MM.1S (cell line): ENCODE measurements at regions not wholly inside any gene's neighbourhood (a gene's known extent, or its start where the extent isn't known, plus 50 kb on each side); places are given as distances from the start of the nearest gene placed in this dataset.

Experiments used
- DNase-seq: peaks from one replicate; pipeline ENCODE4 v3.0.0-alpha.2; 2015
- H2AFZ ChIP-seq: fragments of 300-600 bp; sonication (generic); 2 replicates; pipeline ENCODE4 v1.6.0; 2016; ENCODE audit warnings: antibody characterized with exemption, low read length
- H3F3A ChIP-seq: fragments of 300-600 bp; sonication (generic); 2 replicates; pipeline ENCODE4 v1.6.1; 2016; ENCODE audit warnings: mild to moderate bottlenecking, antibody characterized with exemption, low read length, moderate library complexity, mixed read lengths; ENCODE audit not compliant: insufficient read depth
- H3K27ac ChIP-seq: fragments of 300-600 bp; sonication (generic); 2 replicates; pipeline ENCODE4 v1.5.1; 2016; ENCODE audit warnings: mild to moderate bottlenecking, low read length
- H3K27me3 ChIP-seq: fragments of 300-600 bp; sonication (generic); replicated peaks from 2 replicates; pipeline ENCODE4 v1.6.0; 2016; ENCODE audit warnings: low read length; ENCODE audit not compliant: insufficient read depth
- H3K36me3 ChIP-seq: fragments of 300-600 bp; sonication (generic); replicated peaks from 2 replicates; pipeline ENCODE4 v1.6.1; 2016; ENCODE audit warnings: mild to moderate bottlenecking, low read length, mixed read lengths; ENCODE audit not compliant: insufficient read depth
- H3K4me1 ChIP-seq: fragments of 300-600 bp; sonication (generic); 2 replicates; pipeline ENCODE4 v1.6.1; 2016; ENCODE audit warnings: low read length, mixed read lengths
- H3K4me2 ChIP-seq: fragments of 300-600 bp; sonication (generic); 2 replicates; pipeline ENCODE4 v1.6.0; 2016; ENCODE audit warnings: low read depth, low read length
- H3K4me3 ChIP-seq: fragments of 300-600 bp; sonication (generic); 2 replicates; pipeline ENCODE4 v1.5.1; 2016; ENCODE audit warnings: low read length, mixed read lengths
- H3K79me2 ChIP-seq: fragments of 300-600 bp; sonication (generic); 2 replicates; pipeline ENCODE4 v1.6.1; 2016; ENCODE audit warnings: mixed run types, low read length, mixed read lengths
- H3K9ac ChIP-seq: fragments of 300-600 bp; sonication (generic); 2 replicates; pipeline ENCODE4 v1.6.1; 2016; ENCODE audit warnings: low read length, mixed read lengths
- H3K9me2 ChIP-seq: fragments of 300-600 bp; sonication (generic); replicated peaks from 2 replicates; pipeline ENCODE4 v1.6.1; 2016; ENCODE audit warnings: mild to moderate bottlenecking, low read length, mixed read lengths; ENCODE audit not compliant: insufficient read depth
- H3K9me3 ChIP-seq: fragments of 300-600 bp; sonication (generic); replicated peaks from 2 replicates; pipeline ENCODE4 v1.6.1; 2016; ENCODE audit warnings: mild to moderate bottlenecking, low read length, mixed read lengths; ENCODE audit not compliant: insufficient read depth
- H4K20me1 ChIP-seq: fragments of 300-600 bp; sonication (generic); 2 replicates; pipeline ENCODE4 v1.6.1; 2016; ENCODE audit warnings: mild to moderate bottlenecking, low read length, moderate library complexity, mixed read lengths; ENCODE audit not compliant: insufficient read depth
- CTCF ChIP-seq: fragments of 300-600 bp; sonication (generic); IDR thresholded peaks from 2 replicates; pipeline ENCODE4 v1.5.1; 2016; ENCODE audit warnings: antibody characterized with exemption, low read length, mixed read lengths
- EZH2 ChIP-seq: fragments of 300-600 bp; sonication (generic); optimal IDR thresholded peaks from 2 replicates; pipeline ENCODE3; 2017; ENCODE audit warnings: low read depth, mild to moderate bottlenecking, antibody characterized with exemption, low read length, mixed read lengths
- EZH2phosphoT487 ChIP-seq: fragments of 300-600 bp; sonication (generic); IDR thresholded peaks from 2 replicates; pipeline ENCODE4 v1.6.1; 2018; ENCODE audit warnings: antibody characterized with exemption, low read length

GRCh38 chr7:34501156-34501555 is 156.9 kb upstream of the NPSR1 start:
- Histone ChIP-seq H3K9me2 (no peaks in the 10 kb centered on the region), H3F3A (no peaks in the 10 kb centered on the region), H3K9me3 (no peaks in the 10 kb centered on the region), H3K4me2 (no peak overlapping the region), H3K36me3 (no peaks in the 10 kb centered on the region), H3K4me1 (no peaks in the 10 kb centered on the region), H3K27me3 (no peaks in the 10 kb centered on the region), H3K79me2 (no peaks in the 10 kb centered on the region), H3K9ac (no peak overlapping the region), H3K4me3 (no peak overlapping the region), H4K20me1 (no peaks in the 10 kb centered on the region), H2AFZ (no peak overlapping the region), H3K27ac (no peak overlapping the region)
- no peak for TF ChIP-seq EZH2
- no peak for TF ChIP-seq CTCF
- no peak for TF ChIP-seq EZH2phosphoT487
- no peak for DNase-seq

- no peak overlapping the region for H2AFZ ChIP-seq
Measured at GRCh38 chr7:34507191-34507590, 150.8 kb upstream of the NPSR1 start.

GRCh38 chr7:34523226-34523918 is 134.6 kb upstream of the NPSR1 start:
- Histone ChIP-seq H3F3A (no peaks in the 10 kb centered on the region), H4K20me1 (no peaks in the 10 kb centered on the region), H2AFZ (no peak overlapping the region), H3K4me1 (no peaks in the 10 kb centered on the region), H3K27me3 (no peaks in the 10 kb centered on the region), H3K36me3 (no peaks in the 10 kb centered on the region), H3K9me3 (no peaks in the 10 kb centered on the region), H3K9ac (no peak overlapping the region), H3K27ac (no peak overlapping the region), H3K4me3 (no peak overlapping the region), H3K9me2 (no peaks in the 10 kb centered on the region), H3K79me2 (no peaks in the 10 kb centered on the region), H3K4me2 (no peak overlapping the region)
- no peak for TF ChIP-seq EZH2
- no peak for TF ChIP-seq EZH2phosphoT487
- no peak for TF ChIP-seq CTCF
- no peak for DNase-seq

More at GRCh38 chr7:34507191-34507590, 150.8 kb upstream of the NPSR1 start:
- no peaks in the 10 kb centered on the region for H3K79me2 ChIP-seq
- no peak for DNase-seq
- H3K36me3 ChIP-seq = no peaks in the 10 kb centered on the region
- H3K9me2 ChIP-seq = no peaks in the 10 kb centered on the region
- TF ChIP-seq EZH2 (no peak), EZH2phosphoT487 (no peak), CTCF (no peak)
- H3F3A ChIP-seq = no peaks in the 10 kb centered on the region
- no peaks in the 10 kb centered on the region for H4K20me1 ChIP-seq
- H3K4me1 ChIP-seq = no peaks in the 10 kb centered on the region
- no peak overlapping the region for H3K4me2 ChIP-seq
- no peak overlapping the region for H3K9ac ChIP-seq
- no peaks in the 10 kb centered on the region for H3K27me3 ChIP-seq
- H3K9me3 ChIP-seq = no peaks in the 10 kb centered on the region
- H3K27ac ChIP-seq = no peak overlapping the region
- H3K4me3 ChIP-seq = no peak overlapping the region
